HCT116 (cell line): ENCODE measurements at regions not wholly inside any gene's neighbourhood (a gene's known extent, or its start where the extent isn't known, plus 50 kb on each side); places are given as distances from the start of the nearest gene placed in this dataset.

Experiments
- ATAC-seq: fragments of 200-7000 bp; cut with Tn5 transposase; 2 replicates; pipeline ENCODE4 v1.9.1; 2020; ENCODE audit warnings: mild to moderate bottlenecking, moderate library complexity
- BruUV-seq: library from RNA; stranded (reverse); fragments of 400-500 nt; replicated peaks from 2 replicates; lab custom pipeline; 2021; lab: Mats Ljungman, UMichigan
- CTCF ChIA-PET: fragments of 300-600 bp; sonication (Branson Sonifier 250); formaldehyde crosslinking; loops from one replicate; lab custom pipeline; 2021; ENCODE audit warnings: antibody characterized with exemption; lab: Charles Lee
- POLR2A ChIA-PET: fragments of 300-600, 350-600 bp; sonication (Branson Sonifier 250); formaldehyde crosslinking; loops from one replicate; lab custom pipeline; 2021; ENCODE audit warnings: antibody characterized with exemption; lab: Charles Lee
- RAD21 ChIA-PET, 2 experiments: fragments of 300-600 bp; sonication (Branson Sonifier 250); formaldehyde crosslinking; loops; one replicate each; lab custom pipeline; 2023; ENCODE audit warnings: low total read pairs in 2 of 2; ENCODE audit not compliant: uncharacterized antibody in 2 of 2, unreplicated experiment in 2 of 2, low non-redundant PET in 1 of 2; lab: Charles Lee
- DNase-seq: peaks from one replicate; pipeline ENCODE4 v3.0.0-alpha.2; 2010; ENCODE audit warnings: low read depth, low spot score
- H2AFZ ChIP-seq: fragments of 200-600 bp; shearing (Covaris generic), sonication (generic); 2 replicates; pipeline ENCODE4 v1.6.1; 2017; ENCODE audit warnings: low read depth, mixed run types, mixed read lengths, antibody characterized with exemption, low read length; ENCODE audit not compliant: poor library complexity, severe bottlenecking
- H3K27ac ChIP-seq: 2 replicates; pipeline ENCODE4 v1.5.1; 2012; ENCODE audit warnings: low read depth, low read length
- H3K27me3 ChIP-seq: fragments of 200-600 bp; sonication (generic); 2 replicates; pipeline ENCODE4 v1.6.1; 2016; ENCODE audit warnings: mixed run types, low read length, mixed read lengths; ENCODE audit not compliant: insufficient read depth
- H3K36me3 ChIP-seq, 2 experiments: fragments of 200-500 bp in 1 of 2; fragments of 200-600 bp in 1 of 2; sonication (Bioruptor generic) in 1 of 2; sonication (generic) in 1 of 2; 2 replicates each; pipeline versions ENCODE4 v1.5.1 to v1.6.1; 2014 to 2016; ENCODE audit warnings: low read length in 2 of 2, inconsistent platforms in 1 of 2, mixed read lengths in 1 of 2, mixed run types in 1 of 2; ENCODE audit not compliant: insufficient read depth in 2 of 2, control insufficient read depth in 1 of 2
- H3K4me1 ChIP-seq, 2 experiments: fragments of 200-600 bp in 1 of 2; sonication (generic) in 1 of 2; 2 replicates each; pipeline versions ENCODE4 v1.5.1 to v1.6.1; 2012 to 2017; ENCODE audit warnings: low read length in 2 of 2, inconsistent platforms in 1 of 2, mild to moderate bottlenecking in 1 of 2, mixed read lengths in 1 of 2, mixed run types in 1 of 2, moderate library complexity in 1 of 2; ENCODE audit not compliant: insufficient read depth in 2 of 2, control insufficient read depth in 1 of 2
- H3K4me2 ChIP-seq: fragments of 200-600 bp; sonication (generic); 2 replicates; pipeline ENCODE4 v1.6.1; 2017; ENCODE audit warnings: mixed run types, low read length, mixed read lengths
- H3K4me3 ChIP-seq, 2 experiments: fragments of 200-600 bp in 1 of 2; sonication (generic) in 1 of 2; replicated peaks in 1 of 2; 2 replicates each; pipeline ENCODE4 v1.5.1; 2011 to 2016; ENCODE audit warnings: low read length in 2 of 2, control low read depth in 1 of 2, low read depth in 1 of 2, mild to moderate bottlenecking in 1 of 2, mixed read lengths in 1 of 2, mixed run types in 1 of 2
- H3K79me2 ChIP-seq: fragments of 200-600 bp; sonication (generic); 2 replicates; pipeline ENCODE4 v1.6.1; 2017; ENCODE audit warnings: mild to moderate bottlenecking, mixed run types, low read length, moderate library complexity, mixed read lengths; ENCODE audit not compliant: insufficient read depth
- H3K9ac ChIP-seq: fragments of 200-600 bp; sonication (generic); 2 replicates; pipeline ENCODE4 v1.6.1; 2016; ENCODE audit warnings: low read length, mixed read lengths
- H3K9me2 ChIP-seq: fragments of 200-600 bp; sonication (generic), shearing (Covaris generic); 2 replicates; pipeline ENCODE4 v1.6.1; 2017; ENCODE audit warnings: mixed run types, mild to moderate bottlenecking, moderate library complexity; ENCODE audit not compliant: insufficient read depth
- H3K9me3 ChIP-seq, 2 experiments: fragments of 200-500 bp in 1 of 2; fragments of 200-600 bp in 1 of 2; sonication (Bioruptor generic) in 1 of 2; sonication (generic) in 1 of 2; 2 replicates each; pipeline ENCODE4 v1.6.1; 2014 to 2017; ENCODE audit warnings: low read length in 2 of 2, mixed read lengths in 2 of 2, inconsistent platforms in 1 of 2, low read depth in 1 of 2, mild to moderate bottlenecking in 1 of 2, mixed run types in 1 of 2, moderate library complexity in 1 of 2; ENCODE audit not compliant: control insufficient read depth in 1 of 2, insufficient read depth in 1 of 2
- H4K20me1 ChIP-seq: fragments of 200-600 bp; sonication (generic), shearing (Covaris generic); 2 replicates; pipeline ENCODE4 v1.6.1; 2017; ENCODE audit warnings: mixed run types, mild to moderate bottlenecking, moderate library complexity; ENCODE audit not compliant: insufficient read depth
- CBX3 ChIP-seq: IDR thresholded peaks from 2 replicates; pipeline ENCODE4 v1.6.1; 2012; ENCODE audit warnings: low read depth
- CTCF ChIP-seq, 3 experiments: fragments of 200-600 bp in 1 of 3; sonication (generic) in 1 of 3; IDR thresholded peaks in 2 of 3; conservative IDR thresholded peaks in 1 of 3; 2 replicates each; pipeline ENCODE4 v1.5.1; 2012 to 2017; ENCODE audit warnings: low read depth in 2 of 3, low read length in 2 of 3, antibody characterized with exemption in 1 of 3, borderline replicate concordance in 1 of 3, control low read depth in 1 of 3, mild to moderate bottlenecking in 1 of 3, mixed read lengths in 1 of 3, mixed run types in 1 of 3, moderate library complexity in 1 of 3; ENCODE audit not compliant: insufficient read depth in 1 of 3
- POLR2A ChIP-seq: IDR thresholded peaks from 2 replicates; pipeline ENCODE4 v1.7.0; 2011; ENCODE audit warnings: borderline replicate concordance; ENCODE audit not compliant: insufficient read depth, insufficient read length; ENCODE audit errors: extremely low read depth
- POLR2AphosphoS5 ChIP-seq: IDR thresholded peaks from 2 replicates; pipeline ENCODE4 v1.6.1; 2011; ENCODE audit warnings: mild to moderate bottlenecking, low read depth, low read length, moderate library complexity
- SP1 ChIP-seq: IDR thresholded peaks from 2 replicates; pipeline ENCODE4 v1.6.1; 2012; ENCODE audit warnings: low read depth
- TCF7L2 ChIP-seq: IDR thresholded peaks from 2 replicates; pipeline ENCODE4 v1.7.0; 2011; ENCODE audit warnings: borderline replicate concordance, inconsistent platforms; ENCODE audit not compliant: insufficient read depth, insufficient read length; ENCODE audit errors: extremely low read depth
- YY1 ChIP-seq: IDR thresholded peaks from 2 replicates; pipeline ENCODE4 v1.6.1; 2011; ENCODE audit warnings: low read length, low read depth, moderate library complexity, mild to moderate bottlenecking; ENCODE audit not compliant: insufficient replicate concordance; ENCODE audit errors: extremely low read depth
- ZBTB33 ChIP-seq: IDR thresholded peaks from 2 replicates; pipeline ENCODE4 v1.6.1; 2011; ENCODE audit warnings: mild to moderate bottlenecking, low read length, moderate library complexity; ENCODE audit not compliant: insufficient replicate concordance; ENCODE audit errors: extremely low read depth
- ZFX ChIP-seq: fragments of 450-650 bp; IDR thresholded peaks from 2 replicates; pipeline ENCODE4 v1.6.1; 2017
- intact Hi-C: fragments of 100-400 bp; cut with micrococcal nuclease; formaldehyde crosslinking; loops from 2 replicates; pipeline ENCODE4 v1.10.0; 2022

GRCh38 chr16:18018376-18018775 lies 318.2 kb downstream of the NPIPA8 start:
- Histone ChIP-seq H3K4me1 (no peaks in the 10 kb centered on the region), H3K4me2 (no peak overlapping the region), H4K20me1 (no peaks in the 10 kb centered on the region), H3K36me3 (no peaks in the 10 kb centered on the region), H3K9ac (no peak overlapping the region), H2AFZ (no peak overlapping the region), H3K27me3 (peaks cover 43% of the 10 kb centered on the region), H3K27ac (no peak overlapping the region), H3K4me3 (no peak overlapping the region), H3K79me2 (no peaks in the 10 kb centered on the region), H3K9me2 (no peaks in the 10 kb centered on the region), H3K9me3 (no peaks in the 10 kb centered on the region)
- ChIA-PET POLR2A (no interaction called here), CTCF (no interaction called here), RAD21 (no interaction called here)
- DNase-seq, result no peak
- no TSS peak for BruUV-seq
- TF ChIP-seq CBX3 (no peak), SP1 (no peak), ZFX (no peak), TCF7L2 (no peak), CTCF (IDR thresholded peaks at IDR 0.05 in 2 of 3, conservative IDR thresholded peaks at IDR 0.05 in 1 of 3; ENCODE audit: borderline replicate concordance in 1 of 3, insufficient read depth in 1 of 3, low read depth in 2 of 3, low read length in 2 of 3) (no peak), POLR2A (no peak), YY1 (no peak), POLR2AphosphoS5 (no peak), ZBTB33 (no peak)
- no peak for ATAC-seq
- intact Hi-C loops, result no loop called here
